SK-N-MC (cell line): ENCODE measurements at regions not wholly inside any gene's neighbourhood (a gene's known extent, or its start where the extent isn't known, plus 50 kb on each side); places are given as distances from the start of the nearest gene placed in this dataset.

Experiments used
- EZH2 ChIP-seq: fragments of 200-600 bp; sonication (generic); IDR thresholded peaks from one replicate; pipeline ENCODE4 v1.6.1; 2017; ENCODE audit warnings: antibody characterized with exemption
- FOXP2 ChIP-seq: optimal IDR thresholded peaks from 2 replicates; pipeline ENCODE3; 2011; ENCODE audit warnings: mild to moderate bottlenecking, moderate library complexity; ENCODE audit not compliant: insufficient read depth; ENCODE audit errors: extremely low read length, control extremely low read depth
- POLR2AphosphoS5 ChIP-seq: IDR thresholded peaks from 2 replicates; pipeline ENCODE4 v1.6.1; 2012; ENCODE audit warnings: mild to moderate bottlenecking, low read depth, low read length, borderline replicate concordance

GRCh38 chr9:108300306-108301287 lies 555.2 kb downstream of the ACTL7B start:
- no peak for TF ChIP-seq EZH2
- no peak for TF ChIP-seq POLR2AphosphoS5
- no peak for TF ChIP-seq FOXP2
